T-helper 17 cell (primary cell): ENCODE measurements at regions not wholly inside any gene's neighbourhood (a gene's known extent, or its start where the extent isn't known, plus 50 kb on each side); places are given as distances from the start of the nearest gene placed in this dataset.
"Not testable (repeated sequence)": the region's sequence is repeated elsewhere in the genome, so short reads cannot be mapped to it uniquely, and the experiment has no call there.

Experiments
- ATAC-seq: fragments of 150-1000 bp; cut with Tn5 transposase; 2 replicates; pipeline ENCODE4 v1.10.0; 2021; ENCODE audit warnings: mild to moderate bottlenecking, moderate library complexity
- DNase-seq, 3 donors: peaks; one replicate each; pipeline versions ENCODE4 v3.0.0 to v3.0.0-alpha.2; 2020 to 2021
- H3K9me3 ChIP-seq: one replicate; pipeline ENCODE4 v1.7.0; 2013; ENCODE audit warnings: low read length, mild to moderate bottlenecking; ENCODE audit not compliant: control insufficient read depth, poor library complexity, severe bottlenecking
- H3K27ac Mint-ChIP-seq: one replicate; pipeline ENCODE4 v1.8.0; 2022; ENCODE audit warnings: mild to moderate bottlenecking, moderate library complexity, mixed read lengths
- H3K27me3 Mint-ChIP-seq: one replicate; pipeline ENCODE4 v1.8.0; 2022; ENCODE audit warnings: mixed read lengths
- H3K36me3 Mint-ChIP-seq: one replicate; pipeline ENCODE4 v1.8.0; 2022; ENCODE audit warnings: low read depth, mixed read lengths
- H3K4me1 Mint-ChIP-seq: one replicate; pipeline ENCODE4 v1.8.0; 2022; ENCODE audit warnings: mild to moderate bottlenecking, mixed read lengths
- H3K4me3 Mint-ChIP-seq: one replicate; pipeline ENCODE4 v1.8.0; 2022; ENCODE audit warnings: mild to moderate bottlenecking, moderate library complexity, mixed read lengths

GRCh38 chr18:8529609-8530008 lies 79.6 kb upstream of the RAB12 start:
- Mint-ChIP-seq H3K27ac (no peak overlapping the region), H3K4me1 (no peaks in the 10 kb centered on the region), H3K36me3 (peaks cover 2% of the 10 kb centered on the region), H3K4me3 (no peak overlapping the region), H3K27me3 (peaks cover 23% of the 10 kb centered on the region)
- peaks cover 4% of the 10 kb centered on the region for H3K9me3 ChIP-seq
- ATAC-seq (no peak), DNase-seq (no peak)

- not testable (repeated sequence) for DNase-seq, H3K4me3 Mint-ChIP-seq, H3K27ac Mint-ChIP-seq, ATAC-seq, H3K9me3 ChIP-seq, H3K4me1 Mint-ChIP-seq, H3K36me3 Mint-ChIP-seq
- H3K27me3 Mint-ChIP-seq: peaks cover 11% of the 10 kb centered on the region
Observed at GRCh38 chr18:8531084-8531483, 78.2 kb upstream of the RAB12 start.

- Mint-ChIP-seq H3K4me1 (no peaks in the 10 kb centered on the region), H3K4me3 (no peak overlapping the region), H3K27ac (no peak overlapping the region), H3K36me3 (peaks cover 2% of the 10 kb centered on the region), H3K27me3 (peaks cover 5% of the 10 kb centered on the region)
- ATAC-seq (no peak), DNase-seq (no peak)
- H3K9me3 ChIP-seq: peaks cover 3% of the 10 kb centered on the region
Observed at GRCh38 chr18:8536231-8536630, 73.0 kb upstream of the RAB12 start.

- H3K9me3 ChIP-seq: no peaks in the 10 kb centered on the region
- Mint-ChIP-seq H3K36me3 (no peaks in the 10 kb centered on the region), H3K4me3 (no peak overlapping the region), H3K27me3 (peaks cover 5% of the 10 kb centered on the region), H3K4me1 (no peaks in the 10 kb centered on the region), H3K27ac (no peak overlapping the region)
- ATAC-seq (no peak), DNase-seq (no peak)
Observed at GRCh38 chr18:8536922-8537321, 72.3 kb upstream of the RAB12 start.

GRCh38 chr18:8537400-8537799 lies 71.8 kb upstream of the RAB12 start:
- no peak overlapping the region for H3K4me3 Mint-ChIP-seq
- ATAC-seq: no peak
- H3K27me3 Mint-ChIP-seq: peaks cover 5% of the 10 kb centered on the region
- H3K4me1 Mint-ChIP-seq: no peaks in the 10 kb centered on the region
- no peak for DNase-seq
- H3K9me3 ChIP-seq: no peaks in the 10 kb centered on the region
- no peaks in the 10 kb centered on the region for H3K36me3 Mint-ChIP-seq
- peak overlapping the region; percentile 32 for H3K27ac Mint-ChIP-seq

GRCh38 chr18:8538935-8539334 lies 70.3 kb upstream of the RAB12 start:
- ATAC-seq (no peak), DNase-seq (no peak)
- H3K9me3 ChIP-seq: no peaks in the 10 kb centered on the region
- H3K4me3 Mint-ChIP-seq: no peak overlapping the region
- H3K4me1 Mint-ChIP-seq: no peaks in the 10 kb centered on the region
- H3K27ac Mint-ChIP-seq: no peak overlapping the region
- H3K27me3 Mint-ChIP-seq: peaks cover 11% of the 10 kb centered on the region
- no peaks in the 10 kb centered on the region for H3K36me3 Mint-ChIP-seq

GRCh38 chr18:8546677-8547076 lies 62.6 kb upstream of the RAB12 start:
- no peak overlapping the region for H3K4me3 Mint-ChIP-seq
- no peaks in the 10 kb centered on the region for H3K9me3 ChIP-seq
- H3K4me1 Mint-ChIP-seq: peaks cover 4% of the 10 kb centered on the region
- H3K27ac Mint-ChIP-seq: no peak overlapping the region
- H3K27me3 Mint-ChIP-seq: peaks cover 41% of the 10 kb centered on the region
- ATAC-seq (no peak), DNase-seq (no peak)
- H3K36me3 Mint-ChIP-seq: peaks cover 2% of the 10 kb centered on the region

- Mint-ChIP-seq H3K4me1 (peaks cover 4% of the 10 kb centered on the region), H3K36me3 (peaks cover 2% of the 10 kb centered on the region), H3K27me3 (peaks cover 43% of the 10 kb centered on the region), H3K27ac (no peak overlapping the region), H3K4me3 (no peak overlapping the region)
- no peaks in the 10 kb centered on the region for H3K9me3 ChIP-seq
- DNase-seq (no peak), ATAC-seq (no peak)
Observed at GRCh38 chr18:8548186-8548585, 61.1 kb upstream of the RAB12 start.

- no peak for ATAC-seq
- no peak overlapping the region for H3K27ac Mint-ChIP-seq
- H3K9me3 ChIP-seq: no peaks in the 10 kb centered on the region
- H3K36me3 Mint-ChIP-seq: peaks cover 2% of the 10 kb centered on the region
- peaks cover 4% of the 10 kb centered on the region for H3K4me1 Mint-ChIP-seq
- no peak for DNase-seq
- peaks cover 39% of the 10 kb centered on the region for H3K27me3 Mint-ChIP-seq
- no peak overlapping the region for H3K4me3 Mint-ChIP-seq
Observed at GRCh38 chr18:8549254-8549757, 59.9 kb upstream of the RAB12 start.

GRCh38 chr18:8552151-8552550 lies 57.1 kb upstream of the RAB12 start:
- DNase-seq (no peak), ATAC-seq (no peak)
- H3K9me3 ChIP-seq: no peaks in the 10 kb centered on the region
- no peaks in the 10 kb centered on the region for H3K36me3 Mint-ChIP-seq
- no peak overlapping the region for H3K4me3 Mint-ChIP-seq
- peaks cover 4% of the 10 kb centered on the region for H3K4me1 Mint-ChIP-seq
- peaks cover 39% of the 10 kb centered on the region for H3K27me3 Mint-ChIP-seq
- no peak overlapping the region for H3K27ac Mint-ChIP-seq

GRCh38 chr18:8554354-8554753 lies 54.9 kb upstream of the RAB12 start:
- H3K27me3 Mint-ChIP-seq: peaks cover 29% of the 10 kb centered on the region
- H3K36me3 Mint-ChIP-seq: no peaks in the 10 kb centered on the region
- H3K4me3 Mint-ChIP-seq: no peak overlapping the region
- ATAC-seq (no peak), DNase-seq (no peak)
- H3K27ac Mint-ChIP-seq: no peak overlapping the region
- peaks cover 4% of the 10 kb centered on the region for H3K4me1 Mint-ChIP-seq
- no peaks in the 10 kb centered on the region for H3K9me3 ChIP-seq

- H3K4me1 Mint-ChIP-seq: no peaks in the 10 kb centered on the region
- ATAC-seq: no peak
- peaks cover 28% of the 10 kb centered on the region for H3K27me3 Mint-ChIP-seq
- H3K36me3 Mint-ChIP-seq: no peaks in the 10 kb centered on the region
- no peak overlapping the region for H3K4me3 Mint-ChIP-seq
- no peaks in the 10 kb centered on the region for H3K9me3 ChIP-seq
- DNase-seq: no peak
- H3K27ac Mint-ChIP-seq: peak overlapping the region; percentile 5
Observed at GRCh38 chr18:8556424-8556823, 52.8 kb upstream of the RAB12 start.
